ENCODE measurements at regions not wholly inside any gene's neighbourhood (a gene's known extent, or its start where the extent isn't known, plus 50 kb on each side); places are given as distances from the start of the nearest gene placed in this dataset.

GRCh38 chr18:54030434-54030833 lies 194.0 kb downstream of the MBD2 start:
- intact Hi-C loops (cut with DNase I): no loop called here

GRCh38 chr18:54023471-54023870 lies 201.0 kb downstream of the MBD2 start:
- intact Hi-C loops (cut with DNase I): no loop called here
- no peak for DNase-seq (ENCODE audit: low spot score)

More at GRCh38 chr18:54030434-54030833, 194.0 kb downstream of the MBD2 start:
- DNase-seq (ENCODE audit: low spot score): no peak

GRCh38 chr18:54020966-54021365 lies 203.5 kb downstream of the MBD2 start:
- DNase-seq (ENCODE audit: low spot score): no peak
- intact Hi-C loops (cut with DNase I): no loop called here

GRCh38 chr18:54020156-54020745 lies 204.2 kb downstream of the MBD2 start:
- no peak for DNase-seq (ENCODE audit: low spot score)
- intact Hi-C loops (cut with DNase I): no loop called here

DNA sequence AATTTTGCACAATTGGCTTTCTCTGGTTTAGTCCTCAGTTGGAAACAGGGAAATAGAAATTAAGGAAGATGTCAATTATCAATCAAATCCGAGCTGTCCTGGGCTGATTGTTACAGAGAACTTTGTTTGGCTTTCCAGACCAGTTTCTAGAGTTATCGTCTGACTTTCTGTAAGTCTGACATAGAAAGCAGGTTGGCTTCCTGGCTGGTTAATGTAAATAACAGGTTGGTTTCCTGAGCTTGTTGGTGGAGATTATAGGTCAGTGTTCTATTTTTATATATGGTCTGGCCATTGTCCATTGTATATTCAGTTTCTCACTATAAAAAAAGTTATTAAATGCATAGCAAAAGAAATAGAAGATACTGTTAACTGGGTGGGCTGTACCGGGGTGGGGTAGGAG lies 204.8 kb downstream of the MBD2 start:
- intact Hi-C loops (cut with DNase I): no loop called here
- DNase-seq (ENCODE audit: low spot score): no peak

DNA sequence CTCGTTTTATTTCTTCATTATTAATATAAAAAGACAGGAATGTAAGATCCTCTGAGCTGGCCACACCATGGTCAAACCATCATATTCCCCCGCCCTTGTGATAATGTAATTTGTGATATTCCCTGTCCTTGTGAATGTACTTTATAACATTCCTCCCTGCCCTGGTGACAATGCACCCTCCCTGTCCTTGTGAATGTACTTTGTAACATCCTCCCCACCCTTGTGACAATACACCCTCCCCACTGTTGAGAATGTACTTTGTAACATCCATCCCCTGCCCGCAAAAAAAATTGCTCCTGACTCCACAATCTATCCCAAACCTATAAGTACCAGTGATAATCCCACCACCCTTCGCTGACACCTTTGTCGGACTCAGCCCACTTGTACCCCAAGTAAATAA lies 211.0 kb downstream of the MBD2 start:
- DNase-seq (ENCODE audit: low spot score): no peak
- intact Hi-C loops (cut with DNase I): no loop called here

GRCh38 chr18:54004828-54005227 lies 219.6 kb downstream of the MBD2 start:
- DNase-seq (ENCODE audit: low spot score): no peak
- intact Hi-C loops (cut with DNase I): no loop called here

DNA sequence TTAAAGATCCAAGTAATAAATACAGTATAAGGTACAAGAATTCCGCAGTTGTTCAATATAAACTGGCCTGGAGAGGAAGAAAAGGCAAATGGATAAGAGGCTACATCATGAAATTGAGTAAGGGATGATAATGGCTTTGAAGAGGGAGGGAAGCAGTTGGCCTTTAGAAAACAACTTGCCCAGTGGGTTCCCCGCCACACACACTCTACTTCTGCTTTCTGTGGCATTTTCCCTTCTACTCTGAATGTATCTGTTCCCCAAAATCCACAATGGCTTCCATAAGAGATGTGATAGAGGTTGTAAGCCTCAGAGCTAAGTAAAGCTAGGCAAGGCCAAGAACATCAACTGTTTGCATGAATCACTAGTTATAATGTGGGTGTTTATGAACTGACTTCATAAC lies 221.3 kb downstream of the MBD2 start:
- DNase-seq (ENCODE audit: low spot score): no peak
- intact Hi-C loops (cut with DNase I): no loop called here

DNA sequence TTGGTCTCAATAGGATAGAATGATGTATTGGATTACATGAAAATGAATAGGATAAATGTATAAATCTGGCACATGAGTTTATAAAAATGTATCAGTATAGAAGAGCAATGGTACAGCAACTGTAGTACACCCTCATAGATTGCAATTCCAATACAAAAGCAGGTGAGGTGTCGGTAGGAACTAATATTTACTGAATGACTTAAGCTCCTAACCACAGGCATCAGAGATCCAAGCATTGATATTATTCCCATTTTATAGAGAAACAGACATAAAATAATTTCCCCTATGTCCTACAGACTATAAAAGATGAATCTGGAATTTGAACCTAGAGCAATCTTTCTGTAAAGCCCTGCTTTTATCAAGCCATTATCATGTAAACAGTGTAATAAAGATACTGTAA lies 227.4 kb downstream of the MBD2 start:
- intact Hi-C loops (cut with DNase I): no loop called here
- no peak for DNase-seq (ENCODE audit: low spot score)

GRCh38 chr18:53994016-53994415 lies 230.5 kb downstream of the MBD2 start:
- intact Hi-C loops (cut with DNase I): no loop called here
- no peak for DNase-seq (ENCODE audit: low spot score)

DNA sequence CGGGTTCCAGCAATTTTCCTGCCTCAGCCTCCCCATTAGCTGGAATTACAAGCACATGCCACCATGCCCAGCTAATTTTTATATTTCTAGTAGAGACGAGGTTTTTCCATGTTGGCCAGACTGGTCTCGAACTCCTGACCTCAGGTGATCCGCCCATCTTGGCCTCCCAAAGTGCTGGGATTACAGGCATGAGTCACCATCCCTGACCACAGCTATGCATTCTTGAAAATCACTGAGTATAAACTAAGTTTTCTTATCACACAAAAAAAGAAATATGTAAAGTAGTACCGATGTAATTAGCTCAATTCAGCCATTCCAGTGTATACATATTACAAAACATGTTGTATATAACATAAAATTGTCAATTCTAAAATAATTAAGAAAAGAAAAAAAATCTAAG lies 232.7 kb downstream of the MBD2 start:
- no peak for DNase-seq (ENCODE audit: low spot score)
- intact Hi-C loops (cut with DNase I): no loop called here

GRCh38 chr18:53991202-53991601 lies 233.3 kb downstream of the MBD2 start:
- intact Hi-C loops (cut with DNase I): no loop called here
- no peak for DNase-seq (ENCODE audit: low spot score)

DNA sequence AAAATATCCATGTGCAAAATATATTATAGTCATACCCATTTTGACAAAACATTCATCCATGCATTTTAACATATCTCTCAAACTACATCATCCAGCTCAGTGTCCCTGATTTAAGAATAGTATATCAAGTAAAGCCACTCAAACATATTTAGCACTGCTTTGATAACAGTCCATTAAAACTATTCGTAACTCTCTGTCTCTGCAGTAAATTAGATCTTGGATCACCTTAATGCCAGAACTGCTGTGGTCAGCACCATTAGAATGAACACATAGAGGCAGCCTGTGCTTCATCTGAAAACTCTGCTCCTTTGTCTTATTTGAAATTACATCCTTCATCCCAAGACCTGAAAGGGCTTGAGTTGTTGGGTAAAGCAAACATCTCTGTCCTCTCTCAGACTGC lies 234.0 kb downstream of the MBD2 start:
- DNase-seq (ENCODE audit: low spot score): no peak
- intact Hi-C loops (cut with DNase I): no loop called here

DNA sequence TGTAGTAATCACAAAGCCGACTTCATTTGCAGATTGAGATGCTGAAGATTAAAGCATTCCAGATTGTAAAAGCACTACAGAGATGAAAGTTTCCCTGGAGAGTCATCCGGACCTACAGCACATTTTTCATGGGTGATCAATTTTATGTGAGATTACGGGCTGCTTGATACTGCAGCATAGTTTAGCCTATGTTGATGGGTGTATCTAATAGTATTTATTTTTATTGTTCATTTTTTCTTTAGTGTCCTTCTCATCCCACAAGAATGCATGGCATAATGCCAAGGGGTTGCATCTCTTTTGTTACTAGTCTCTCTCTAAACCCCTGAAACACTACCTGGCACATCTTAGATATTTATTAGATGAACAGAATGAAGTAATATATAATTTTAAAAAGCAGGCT lies 240.4 kb downstream of the MBD2 start:
- intact Hi-C loops (cut with DNase I): no loop called here
- no peak for DNase-seq (ENCODE audit: low spot score)

DNA sequence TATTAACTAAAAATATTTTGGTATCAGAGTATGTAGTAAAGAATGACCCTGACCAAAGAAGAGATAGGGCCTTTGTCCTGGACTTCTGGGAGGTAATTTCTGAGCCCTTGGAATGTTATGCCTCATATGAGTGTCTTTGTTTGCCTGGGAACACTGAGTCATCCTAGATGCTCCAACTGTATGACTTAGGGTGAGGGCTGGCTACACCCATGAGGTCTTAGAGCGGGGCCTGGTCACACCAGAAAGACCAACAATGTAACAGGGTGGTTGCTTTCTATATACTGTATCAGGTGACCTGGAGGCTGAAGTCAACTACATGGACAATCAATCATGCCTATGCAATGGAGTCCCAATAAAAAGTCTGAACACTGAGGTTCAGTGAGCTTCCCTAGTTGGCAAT lies 253.1 kb downstream of the MBD2 start:
- DNase-seq (ENCODE audit: low spot score): no peak
- intact Hi-C loops (cut with DNase I): no loop called here

- intact Hi-C loops (cut with DNase I): no loop called here
- no peak for DNase-seq (ENCODE audit: low spot score)
Measured at GRCh38 chr18:53952700-53953099, 271.8 kb downstream of the MBD2 start.

GRCh38 chr18:53950545-53950944 lies 273.9 kb downstream of the MBD2 start:
- intact Hi-C loops (cut with DNase I): no loop called here

GRCh38 chr18:53948991-53949390 lies 275.5 kb downstream of the MBD2 start:
- no peak for DNase-seq (ENCODE audit: low spot score)
- intact Hi-C loops (cut with DNase I): no loop called here

More at GRCh38 chr18:53950545-53950944, 273.9 kb downstream of the MBD2 start:
- no peak for DNase-seq (ENCODE audit: low spot score)

DNA sequence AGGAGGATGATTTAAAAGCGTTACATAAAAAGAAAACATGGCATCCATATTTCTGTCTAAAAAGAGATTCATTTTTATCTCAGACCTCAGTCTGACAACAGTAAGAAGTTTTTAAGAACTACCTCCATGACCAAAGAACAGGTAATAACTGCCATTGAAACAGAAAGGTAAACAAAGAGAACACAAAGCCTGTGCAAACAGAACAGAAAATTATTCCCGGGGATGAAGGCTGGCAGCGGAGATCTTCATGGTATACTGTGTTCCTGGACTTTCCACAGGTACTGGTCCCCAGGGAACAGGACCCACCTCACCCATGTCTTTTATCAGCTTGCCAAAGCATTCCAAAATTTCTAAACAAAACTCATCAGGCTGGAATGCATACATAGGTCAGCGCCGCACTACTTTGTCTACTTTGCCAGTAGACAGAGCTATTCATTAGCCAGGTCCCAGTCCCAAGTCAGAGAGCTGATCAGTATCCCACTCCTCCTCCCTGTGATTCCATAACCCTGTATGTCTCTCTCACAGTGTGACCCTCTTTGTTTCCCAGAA lies 277.3 kb downstream of the MBD2 start:
- no peak for DNase-seq (ENCODE audit: low spot score)
- intact Hi-C loops (cut with DNase I): no loop called here

GRCh38 chr18:53946594-53946993 lies 277.9 kb downstream of the MBD2 start:
- DNase-seq (ENCODE audit: low spot score): no peak
- intact Hi-C loops (cut with DNase I): no loop called here

- intact Hi-C loops (cut with DNase I): no loop called here
- DNase-seq (ENCODE audit: low spot score): no peak
Measured at GRCh38 chr18:53944721-53945120, 279.7 kb downstream of the MBD2 start.

GRCh38 chr18:53943326-53943860 lies 281.1 kb downstream of the MBD2 start:
- no peak for DNase-seq (ENCODE audit: low spot score)
- intact Hi-C loops (cut with DNase I): no loop called here
